ENCODE measurements at regions not wholly inside any gene's neighbourhood (a gene's known extent, or its start where the extent isn't known, plus 50 kb on each side); places are given as distances from the start of the nearest gene placed in this dataset.

DNA sequence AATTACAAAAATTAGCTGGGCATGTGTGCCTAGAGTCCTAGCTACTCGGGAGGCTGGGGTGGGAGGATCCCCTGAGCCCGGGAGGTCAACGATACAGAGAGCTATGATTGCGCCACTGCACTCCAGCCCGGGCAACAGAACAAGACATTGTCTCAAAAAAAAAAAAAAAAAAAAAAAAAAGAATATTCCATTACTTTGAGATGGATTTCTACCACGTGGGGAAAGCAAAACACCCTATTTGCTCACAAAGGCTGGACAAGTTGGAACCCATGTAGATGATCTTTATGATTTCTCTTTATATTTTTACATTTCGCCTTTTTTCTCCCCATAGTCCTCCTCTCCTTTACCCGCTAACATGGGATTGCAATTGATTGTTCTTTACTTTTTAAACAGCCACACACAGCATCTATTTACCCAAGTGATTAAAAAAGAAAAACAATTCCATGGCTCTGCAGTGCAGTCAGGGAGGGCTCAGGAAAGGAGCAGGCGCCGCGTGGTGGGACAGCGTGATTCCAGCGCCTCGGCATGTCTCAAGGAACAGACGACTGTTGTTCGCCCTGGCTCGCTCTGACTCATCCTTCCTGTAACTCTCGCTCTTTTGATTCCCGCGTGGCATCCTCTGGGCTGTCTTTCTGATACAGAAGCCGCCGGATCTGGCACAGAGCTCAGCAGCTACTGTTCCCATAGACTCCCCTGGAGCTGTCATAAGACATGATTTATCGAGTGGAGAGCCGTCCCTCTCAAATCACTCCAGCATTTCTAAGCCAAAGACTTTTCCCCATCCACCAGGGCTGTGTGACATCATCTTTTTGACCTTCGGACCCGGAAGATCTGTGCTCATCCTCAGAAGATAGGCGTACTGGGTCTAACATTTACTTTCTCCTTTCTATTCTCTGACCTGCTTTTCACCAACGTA, 230.4 kb upstream of the AGAP1 start:
- 47 to 64% methylated on average over 28 of the region's 28 CpGs for WGBS, 2 donors
- H3K4me3 ChIP-seq = no peak overlapping the region

DNA sequence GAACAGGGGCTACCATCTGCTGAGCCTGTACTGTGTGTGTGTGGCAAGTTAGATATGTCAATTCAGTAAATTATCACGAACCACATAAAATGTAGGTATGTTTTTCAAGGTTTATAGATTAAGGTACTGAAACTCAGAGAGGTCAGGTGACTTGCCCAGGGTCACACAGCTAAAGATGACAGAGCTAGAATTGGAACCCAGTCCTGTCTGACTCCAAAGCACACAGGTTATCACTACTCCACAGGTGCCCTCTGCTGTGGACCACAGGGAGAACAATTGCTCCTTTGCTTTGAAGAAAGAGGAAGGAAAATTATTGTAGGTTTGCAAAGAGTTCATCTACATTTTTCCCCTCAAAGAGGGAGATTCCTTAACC, 229.7 kb upstream of the AGAP1 start:
- no peaks in the 10 kb centered on the region for H3K36me3 ChIP-seq (ENCODE audit: low read depth, missing control alignments)
- H3K4me3 ChIP-seq = no peak overlapping the region
- H3K27ac ChIP-seq = no peak overlapping the region
- 64 to 67% methylated on average over 1 of the region's 1 CpG for WGBS, 2 donors
- no peaks in the 10 kb centered on the region for H3K9me3 ChIP-seq
- H3K27me3 ChIP-seq = no peaks in the 10 kb centered on the region
- no peak for DNase-seq
- intact Hi-C loops (cut with DNase I; ENCODE audit: low total_unique reads) = no loop called here
- no peak for TF ChIP-seq POLR2A (IDR thresholded peaks at IDR 0.05)
- TF ChIP-seq, protein P1, sequence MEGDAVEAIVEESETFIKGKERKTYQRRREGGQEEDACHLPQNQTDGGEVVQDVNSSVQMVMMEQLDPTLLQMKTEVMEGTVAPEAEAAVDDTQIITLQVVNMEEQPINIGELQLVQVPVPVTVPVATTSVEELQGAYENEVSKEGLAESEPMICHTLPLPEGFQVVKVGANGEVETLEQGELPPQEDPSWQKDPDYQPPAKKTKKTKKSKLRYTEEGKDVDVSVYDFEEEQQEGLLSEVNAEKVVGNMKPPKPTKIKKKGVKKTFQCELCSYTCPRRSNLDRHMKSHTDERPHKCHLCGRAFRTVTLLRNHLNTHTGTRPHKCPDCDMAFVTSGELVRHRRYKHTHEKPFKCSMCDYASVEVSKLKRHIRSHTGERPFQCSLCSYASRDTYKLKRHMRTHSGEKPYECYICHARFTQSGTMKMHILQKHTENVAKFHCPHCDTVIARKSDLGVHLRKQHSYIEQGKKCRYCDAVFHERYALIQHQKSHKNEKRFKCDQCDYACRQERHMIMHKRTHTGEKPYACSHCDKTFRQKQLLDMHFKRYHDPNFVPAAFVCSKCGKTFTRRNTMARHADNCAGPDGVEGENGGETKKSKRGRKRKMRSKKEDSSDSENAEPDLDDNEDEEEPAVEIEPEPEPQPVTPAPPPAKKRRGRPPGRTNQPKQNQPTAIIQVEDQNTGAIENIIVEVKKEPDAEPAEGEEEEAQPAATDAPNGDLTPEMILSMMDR (IDR thresholded peaks at IDR 0.05) = no peak
- H3K4me1 ChIP-seq = no peaks in the 10 kb centered on the region

More for the DNA sequence above, 230.4 kb upstream of the AGAP1 start:
- peak; percentile 73 for DNase-seq
- H3K36me3 ChIP-seq (ENCODE audit: low read depth, missing control alignments) = no peaks in the 10 kb centered on the region
- TF ChIP-seq POLR2A (IDR thresholded peaks at IDR 0.05) = no peak
- TF ChIP-seq, protein P1 (IDR thresholded peaks at IDR 0.05) = no peak
- no peaks in the 10 kb centered on the region for H3K9me3 ChIP-seq
- intact Hi-C loops (cut with DNase I; ENCODE audit: low total_unique reads) = no loop called here
- no peak overlapping the region for H3K27ac ChIP-seq
- no peaks in the 10 kb centered on the region for H3K27me3 ChIP-seq
- no peaks in the 10 kb centered on the region for H3K4me1 ChIP-seq

DNA sequence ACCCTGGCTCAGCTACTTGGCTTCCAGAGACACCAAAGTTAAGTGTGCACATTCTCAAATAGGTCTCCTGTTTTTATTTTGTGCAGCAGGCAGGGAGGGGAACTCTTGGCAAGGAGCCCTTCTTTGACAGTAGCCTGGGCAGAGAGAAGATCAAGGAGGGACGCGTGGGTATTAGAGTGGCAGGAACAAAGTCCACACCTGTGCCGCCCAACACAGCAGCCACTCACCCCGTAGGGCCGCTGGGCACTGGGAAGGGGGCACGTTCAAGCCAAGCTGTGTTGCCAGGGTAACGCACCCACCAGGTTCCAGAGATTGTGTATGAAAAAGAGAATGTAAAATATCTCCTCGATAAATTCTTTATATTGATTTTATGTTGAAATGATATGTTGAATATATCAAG, 229.3 kb upstream of the AGAP1 start:
- TF ChIP-seq POLR2A (IDR thresholded peaks at IDR 0.05) = no peak
- TF ChIP-seq, protein P1 (IDR thresholded peaks at IDR 0.05) = no peak
- Histone ChIP-seq H3K9me3 (no peaks in the 10 kb centered on the region), H3K4me1 (no peaks in the 10 kb centered on the region), H3K4me3 (no peak overlapping the region), H3K27me3 (no peaks in the 10 kb centered on the region), H3K27ac (no peak overlapping the region), H3K36me3 (ENCODE audit: low read depth, missing control alignments) (no peaks in the 10 kb centered on the region)
- intact Hi-C loops (cut with DNase I; ENCODE audit: low total_unique reads) = no loop called here
- WGBS, 2 donors = 80 to 82% methylated on average over 8 of the region's 8 CpGs
- DNase-seq = no peak

DNA sequence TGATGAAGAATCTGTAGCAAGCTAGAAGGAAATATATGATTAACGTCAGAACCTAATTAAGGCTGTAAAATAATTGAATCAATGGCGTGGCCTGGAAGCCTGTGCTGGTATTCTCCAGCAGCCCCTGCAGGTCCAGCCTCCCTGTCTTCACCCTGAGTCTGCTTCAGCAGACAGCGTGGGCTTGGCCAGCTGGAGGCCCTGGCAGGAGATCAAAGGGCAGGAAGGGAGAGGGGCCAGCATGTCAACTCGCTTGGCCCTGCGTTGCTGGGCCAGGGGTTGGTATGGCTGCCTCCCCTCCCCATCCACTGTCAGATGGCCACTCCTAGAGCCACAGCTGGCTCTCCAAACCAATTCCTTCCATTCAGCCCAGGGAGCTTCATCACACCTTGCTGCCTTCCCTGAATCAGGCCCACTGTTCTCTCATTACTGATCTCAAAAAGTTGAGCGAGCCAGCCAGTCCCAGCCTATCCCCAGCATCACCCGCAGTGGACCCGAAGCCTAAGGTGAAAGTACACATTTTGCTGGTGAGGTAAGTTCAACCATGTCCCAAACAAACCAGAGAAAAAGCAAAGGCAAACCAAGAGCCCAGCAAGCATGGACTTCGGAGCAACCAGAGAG, 228.4 kb upstream of the AGAP1 start:
- Histone ChIP-seq H3K4me1 (no peaks in the 10 kb centered on the region), H3K27ac (no peak overlapping the region), H3K9me3 (no peaks in the 10 kb centered on the region), H3K4me3 (no peak overlapping the region), H3K36me3 (ENCODE audit: low read depth, missing control alignments) (no peaks in the 10 kb centered on the region), H3K27me3 (no peaks in the 10 kb centered on the region)
- DNase-seq = no peak
- 65 to 77% methylated on average over 9 of the region's 9 CpGs for WGBS, 2 donors
- no peak for TF ChIP-seq POLR2A (IDR thresholded peaks at IDR 0.05)
- TF ChIP-seq, protein P1 (IDR thresholded peaks at IDR 0.05) = no peak
- intact Hi-C loops (cut with DNase I; ENCODE audit: low total_unique reads) = no loop called here

All from testis (tissue), 2 donors.